Hematopoietic multipotent progenitor cell treated with erythropoietin and hydrocortisone succinate and interleukin-3 and kit ligand, for 8 days (in vitro differentiated cells): ENCODE measurements at regions not wholly inside any gene's neighbourhood (a gene's known extent, or its start where the extent isn't known, plus 50 kb on each side); places are given as distances from the start of the nearest gene placed in this dataset.
"Not testable (repeated sequence)": the region's sequence is repeated elsewhere in the genome, so short reads cannot be mapped to it uniquely, and the experiment has no call there.

Source experiments
- DNase-seq: peaks from one replicate; pipeline ENCODE4 v3.0.0-alpha.2; 2015

DNA sequence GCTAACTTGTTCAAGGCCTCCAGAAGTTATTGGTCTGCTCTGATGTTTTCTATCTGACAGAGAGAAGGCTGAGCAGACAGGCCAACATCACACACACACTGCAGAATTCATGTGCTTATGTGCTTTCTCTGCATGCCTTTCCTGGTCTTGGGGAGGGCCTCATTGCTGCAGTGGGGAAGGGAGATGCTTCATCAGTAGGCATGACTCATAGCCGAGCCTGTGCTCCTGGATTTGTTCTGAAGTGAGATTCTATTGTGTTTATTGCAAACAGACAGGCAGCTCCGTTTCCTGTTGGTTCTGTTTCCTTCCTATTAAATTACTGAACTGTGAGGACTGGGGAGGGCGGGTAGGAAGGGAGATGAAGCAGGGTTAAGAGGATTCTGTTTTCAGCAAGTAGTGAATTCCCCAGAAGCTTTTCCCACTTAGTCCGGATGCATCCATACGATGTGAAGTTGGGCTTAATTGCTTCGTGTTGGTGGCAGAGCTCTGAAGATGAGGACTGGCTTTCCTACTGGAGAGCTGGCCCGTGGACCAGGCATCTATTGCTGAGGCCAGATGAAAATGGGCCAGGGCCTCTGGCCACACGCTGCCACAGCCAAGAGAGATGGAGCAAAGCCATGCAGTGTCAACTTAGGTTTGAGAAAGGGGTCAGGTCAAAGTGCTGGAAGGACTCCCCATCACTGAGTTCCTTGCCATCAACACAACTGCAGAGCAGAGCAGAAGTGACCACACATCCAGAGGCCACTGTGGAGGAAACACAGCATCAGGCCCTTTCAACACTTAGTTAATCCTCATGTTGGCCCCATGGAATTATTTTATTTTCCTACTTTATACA, 179.3 kb downstream of the UTP18 start:
- no peak for DNase-seq

- DNase-seq = no peak
Measured at GRCh38 chr17:51441431-51441830, 181.1 kb downstream of the UTP18 start.

DNA sequence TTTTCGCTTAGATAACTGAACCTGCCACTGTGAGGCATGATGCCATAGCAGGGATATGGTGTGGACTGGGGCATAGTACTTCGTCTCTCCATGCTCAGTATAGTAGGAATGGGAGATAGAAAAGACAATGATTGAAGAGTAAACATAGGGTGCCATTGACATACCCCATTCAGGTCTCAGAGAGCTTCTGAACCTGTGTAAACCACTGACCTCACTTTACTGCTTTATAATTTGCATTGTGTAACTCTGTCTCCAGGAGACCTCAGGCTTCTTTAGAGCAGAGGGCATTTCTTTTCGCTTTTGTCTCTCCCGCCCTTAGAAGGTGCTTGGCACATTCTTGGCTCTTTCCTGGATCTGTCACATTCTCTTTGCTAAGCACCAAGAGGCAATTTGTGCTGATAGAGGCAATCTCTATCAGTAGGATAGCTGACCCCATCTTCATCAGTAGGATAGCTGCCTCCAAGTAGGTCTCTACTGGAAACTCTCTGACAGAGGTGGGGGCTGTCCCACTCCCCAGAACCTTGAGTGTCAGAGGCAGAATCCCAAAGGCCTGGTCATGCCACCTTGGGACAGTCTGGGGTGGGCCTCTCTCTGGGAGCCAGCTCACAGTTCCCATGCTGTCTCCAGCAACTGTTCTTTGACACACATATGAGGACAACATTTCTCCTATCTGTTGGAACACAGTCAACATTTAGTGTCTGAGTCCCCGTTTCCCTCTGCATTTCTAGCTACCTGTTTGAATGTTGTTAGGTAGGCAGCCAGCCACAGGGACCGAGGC, 181.9 kb downstream of the UTP18 start:
- DNase-seq = no peak

GRCh38 chr17:51443646-51444045, 183.3 kb downstream of the UTP18 start:
- DNase-seq = no peak

DNA sequence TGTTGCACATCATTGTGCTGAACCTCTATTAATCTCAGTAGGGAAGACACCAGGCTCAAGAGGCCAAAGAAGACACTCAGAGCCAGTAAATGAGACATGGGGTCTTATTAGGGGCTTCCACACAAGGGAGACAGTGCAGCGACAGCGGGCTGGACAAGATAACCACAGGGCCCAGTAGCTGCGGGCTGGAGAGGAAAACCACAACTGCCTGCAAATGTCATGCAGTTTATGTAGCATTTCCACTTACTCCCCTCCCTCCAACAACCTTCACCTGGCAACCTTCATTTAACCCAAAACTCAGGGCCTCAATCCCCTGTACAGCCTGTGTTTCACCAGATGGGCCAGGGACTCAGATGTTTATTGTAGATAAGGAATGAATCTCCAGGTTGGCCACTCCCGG, 185.6 kb downstream of the UTP18 start:
- peak; percentile 10 for DNase-seq

- DNase-seq = no peak
Measured at GRCh38 chr17:51454456-51454978, 194.2 kb downstream of the UTP18 start.

- no peak for DNase-seq
Measured at GRCh38 chr17:51455211-51455610, 194.9 kb downstream of the UTP18 start.

GRCh38 chr17:51455931-51456330, 195.6 kb downstream of the UTP18 start:
- no peak for DNase-seq

DNA sequence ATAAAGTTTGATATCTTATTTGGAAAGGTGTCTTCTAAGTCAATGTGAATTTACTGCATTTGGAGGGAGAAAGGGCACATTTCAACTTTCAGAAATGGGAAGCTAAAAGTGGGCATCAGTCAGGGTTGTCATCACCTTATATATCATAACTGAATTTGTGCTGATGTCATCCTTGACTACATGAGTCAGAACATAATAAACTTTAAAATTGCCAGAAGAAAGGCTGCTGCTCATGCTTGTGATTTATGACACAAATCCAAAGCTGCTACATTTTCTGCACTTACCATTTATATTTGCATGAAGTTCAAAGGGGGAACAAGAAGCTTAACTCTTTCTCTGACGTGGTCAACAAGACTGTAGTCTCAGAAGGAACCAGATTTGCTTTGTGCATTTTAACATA, 196.6 kb downstream of the UTP18 start:
- DNase-seq = no peak

- peak; percentile 58 for DNase-seq
Measured at GRCh38 chr17:51461578-51462004, 201.2 kb downstream of the UTP18 start.

DNA sequence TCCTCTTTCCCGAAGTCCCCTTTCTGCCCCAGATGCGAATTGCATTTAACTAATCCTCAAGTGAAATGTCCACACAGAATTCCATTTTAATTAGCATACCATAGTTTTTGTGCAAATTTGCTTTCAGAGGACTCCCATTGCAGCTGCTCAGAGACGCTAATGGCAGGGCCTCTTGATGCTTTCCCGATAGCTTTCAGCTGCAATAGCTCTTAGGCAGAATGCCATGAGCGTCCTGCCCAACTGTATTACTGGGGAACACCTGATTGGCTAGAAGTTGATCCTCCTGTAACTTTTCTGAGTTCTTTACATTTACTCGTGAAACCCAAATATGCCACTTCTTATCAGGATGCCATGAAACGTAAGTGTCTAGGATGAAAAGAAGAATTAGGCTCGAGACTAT, 203.0 kb downstream of the UTP18 start:
- DNase-seq = no peak

- DNase-seq = no peak
Measured at GRCh38 chr17:51467336-51467735, 207.0 kb downstream of the UTP18 start.

GRCh38 chr17:51472670-51473205, 212.4 kb downstream of the UTP18 start:
- DNase-seq = peak; percentile 13

DNA sequence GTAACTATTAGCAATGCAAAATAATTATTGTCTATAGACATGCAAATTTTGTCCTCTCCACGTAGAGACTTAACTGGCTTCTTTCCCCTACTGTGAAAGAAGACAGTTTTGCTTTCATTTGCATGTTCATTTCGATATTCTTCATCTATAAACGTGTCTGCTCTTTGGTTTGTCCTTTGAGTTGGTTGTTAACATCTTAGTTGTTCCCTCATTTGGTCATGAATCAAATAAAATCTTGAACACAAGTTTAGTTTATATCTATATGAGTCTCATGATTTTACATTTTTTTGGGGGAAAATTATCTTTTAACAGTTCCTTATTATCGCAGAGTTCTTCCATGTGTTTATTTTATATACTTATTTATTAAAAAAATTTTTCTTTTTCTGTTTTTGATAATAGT, 214.4 kb downstream of the UTP18 start:
- no peak for DNase-seq

- DNase-seq = no peak
Measured at GRCh38 chr17:51475730-51476129, 215.4 kb downstream of the UTP18 start.

DNA sequence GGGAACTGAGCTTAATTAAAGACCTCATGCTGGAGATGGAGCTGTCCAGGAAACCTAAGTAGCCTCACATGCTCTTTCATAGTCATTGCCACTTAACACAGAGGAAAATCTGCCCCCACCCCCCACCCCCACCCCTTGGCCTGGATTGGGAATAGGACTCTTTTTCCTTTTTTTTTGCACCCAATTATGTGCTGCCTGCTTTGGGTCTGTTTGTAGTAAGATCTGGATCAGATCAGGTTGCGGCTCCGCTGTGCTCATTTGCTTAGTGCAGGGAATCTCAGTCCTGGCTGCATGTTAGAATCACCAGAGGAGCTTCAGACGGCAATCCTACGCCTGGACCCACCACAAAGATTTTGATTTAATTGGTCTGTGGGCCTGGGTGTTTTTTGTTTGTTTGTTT, 219.0 kb downstream of the UTP18 start:
- DNase-seq = no peak

DNA sequence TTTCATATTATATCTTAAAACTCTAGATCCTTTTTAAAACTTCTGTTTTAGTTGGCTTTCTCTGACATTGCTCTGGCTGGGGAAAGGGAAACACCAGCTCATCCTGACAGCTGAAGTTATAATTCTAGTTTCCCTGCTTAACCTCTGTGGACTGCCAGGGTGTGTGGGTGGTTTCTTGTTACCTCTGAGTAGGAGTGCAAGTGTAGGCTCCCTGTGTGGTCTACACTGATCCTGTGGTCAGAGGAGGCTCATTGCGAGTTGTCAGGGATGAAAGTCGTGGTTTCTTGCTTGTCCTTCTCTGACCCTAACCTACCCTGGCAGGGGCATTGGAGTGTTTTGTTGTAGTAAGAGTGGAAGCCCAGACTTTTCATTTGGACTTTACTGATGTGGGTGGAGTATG, 221.0 kb downstream of the UTP18 start:
- no peak for DNase-seq

DNA sequence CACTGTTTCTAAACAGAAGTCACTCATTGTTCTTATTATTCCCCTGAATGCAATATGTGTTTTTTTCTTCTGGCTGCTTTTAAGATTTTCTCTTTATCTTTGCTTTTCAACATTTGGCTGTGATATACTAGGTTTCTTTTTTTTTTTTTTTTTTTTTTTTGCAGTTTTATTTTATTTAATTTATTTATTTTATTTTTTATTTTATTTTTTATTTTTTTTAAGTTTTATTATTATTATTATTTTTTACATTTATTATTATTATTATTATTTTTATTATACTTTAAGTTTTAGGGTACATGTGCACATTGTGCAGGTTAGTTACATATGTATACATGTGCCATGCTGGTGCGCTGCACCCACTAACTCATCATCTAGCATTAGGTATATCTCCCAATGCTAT, 221.9 kb downstream of the UTP18 start:
- DNase-seq = not testable (repeated sequence)

- no peak for DNase-seq
Measured at GRCh38 chr17:51486091-51486490, 225.7 kb downstream of the UTP18 start.

DNA sequence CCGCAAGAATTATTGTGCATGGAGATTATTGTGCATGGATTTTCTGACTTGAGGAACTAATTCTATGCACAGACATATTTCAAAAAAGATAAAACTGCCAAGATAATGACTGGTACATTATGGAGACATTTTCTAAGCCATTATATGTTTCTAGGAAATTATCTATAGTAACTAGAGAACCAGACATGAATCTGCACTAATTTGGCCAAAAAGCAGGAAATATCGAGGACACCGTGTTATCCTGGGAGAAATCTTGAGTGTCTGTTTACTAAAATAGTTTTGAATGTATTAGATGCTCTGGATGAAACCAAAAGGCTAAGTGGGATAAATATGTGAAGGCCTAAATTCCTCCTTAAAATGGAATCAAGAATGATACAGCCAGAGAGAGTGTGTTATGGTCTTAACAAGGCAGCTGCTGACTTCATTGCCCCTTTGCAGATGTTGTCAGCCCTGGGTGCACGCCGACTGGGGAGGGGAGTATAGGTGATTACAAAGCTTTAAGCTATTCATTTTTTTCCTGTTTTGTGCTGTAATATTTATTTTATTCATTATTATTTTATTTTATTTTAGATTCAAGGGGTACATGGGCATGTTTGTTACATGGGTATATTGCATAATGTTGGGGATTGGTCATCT, 226.7 kb downstream of the UTP18 start:
- DNase-seq = no peak

GRCh38 chr17:51487947-51488346, 227.6 kb downstream of the UTP18 start:
- DNase-seq = peak; percentile 19

GRCh38 chr17:51491416-51491815, 231.1 kb downstream of the UTP18 start:
- no peak for DNase-seq

- no peak for DNase-seq
Measured at GRCh38 chr17:51493206-51493605, 232.9 kb downstream of the UTP18 start.
